GM23248 (cell line): ENCODE measurements at regions not wholly inside any gene's neighbourhood (a gene's known extent, or its start where the extent isn't known, plus 50 kb on each side); places are given as distances from the start of the nearest gene placed in this dataset.

ENCODE experiments used
- DNase-seq: peaks from one replicate; pipeline ENCODE4 v3.0.0-alpha.2; 2015
- H2AFZ ChIP-seq: fragments of 200-600 bp; sonication (generic); 2 replicates; pipeline ENCODE4 v1.6.1; 2016; ENCODE audit warnings: antibody characterized with exemption
- H3F3A ChIP-seq: fragments of 200-600 bp; sonication (generic); 2 replicates; pipeline ENCODE4 v1.6.1; 2016; ENCODE audit warnings: mild to moderate bottlenecking, antibody characterized with exemption, mixed run types; ENCODE audit not compliant: insufficient read depth
- H3K27ac ChIP-seq: fragments of 200-600 bp; sonication (generic); 2 replicates; pipeline ENCODE4 v1.5.1; 2016; ENCODE audit warnings: mild to moderate bottlenecking
- H3K27me3 ChIP-seq: fragments of 200-600 bp; sonication (generic); replicated peaks from 2 replicates; pipeline ENCODE4 v1.6.1; 2016; ENCODE audit warnings: mild to moderate bottlenecking; ENCODE audit not compliant: insufficient read depth
- H3K36me3 ChIP-seq: fragments of 200-600 bp; sonication (generic); 2 replicates; pipeline ENCODE4 v1.6.1; 2016; ENCODE audit warnings: low read depth, mild to moderate bottlenecking
- H3K4me1 ChIP-seq: fragments of 200-600 bp; sonication (generic); 2 replicates; pipeline ENCODE4 v1.6.1; 2016; ENCODE audit warnings: mild to moderate bottlenecking; ENCODE audit not compliant: insufficient read depth
- H3K4me2 ChIP-seq: fragments of 200-600 bp; sonication (generic); one replicate; pipeline ENCODE4 v1.6.1; 2016; ENCODE audit warnings: mild to moderate bottlenecking; ENCODE audit not compliant: unreplicated experiment
- H3K4me3 ChIP-seq: fragments of 200-600 bp; sonication (generic); 2 replicates; pipeline ENCODE4 v1.5.1; 2016; ENCODE audit warnings: mild to moderate bottlenecking
- H3K79me2 ChIP-seq: fragments of 200-600 bp; sonication (generic); 2 replicates; pipeline ENCODE4 v1.6.1; 2016; ENCODE audit warnings: mild to moderate bottlenecking; ENCODE audit not compliant: insufficient read depth
- H3K9ac ChIP-seq: fragments of 200-600 bp; sonication (generic); 2 replicates; pipeline ENCODE4 v1.6.1; 2016; ENCODE audit warnings: mild to moderate bottlenecking
- H3K9me2 ChIP-seq: fragments of 200-600 bp; sonication (generic); 2 replicates; pipeline ENCODE4 v1.6.1; 2016; ENCODE audit warnings: mixed run types, mild to moderate bottlenecking, moderate library complexity; ENCODE audit not compliant: insufficient read depth
- H3K9me3 ChIP-seq: fragments of 200-600 bp; sonication (generic); one replicate; pipeline ENCODE4 v1.6.1; 2017; ENCODE audit warnings: low read depth
- H4K20me1 ChIP-seq: fragments of 200-600 bp; sonication (generic); 2 replicates; pipeline ENCODE4 v1.6.0; 2016; ENCODE audit not compliant: insufficient read depth
- EZH2 ChIP-seq: fragments of 200-600 bp; sonication (generic); IDR thresholded peaks from 2 replicates; pipeline ENCODE4 v1.6.1; 2018; ENCODE audit warnings: antibody characterized with exemption, mild to moderate bottlenecking; ENCODE audit not compliant: insufficient read depth, poor library complexity, severe bottlenecking
- EZH2phosphoT487 ChIP-seq: fragments of 200-600 bp; sonication (generic); IDR thresholded peaks from 2 replicates; pipeline ENCODE4 v1.6.1; 2018; ENCODE audit warnings: antibody characterized with exemption, moderate library complexity, mild to moderate bottlenecking, low read depth; ENCODE audit not compliant: insufficient read depth
- whole genome bisulfite sequencing, 2 experiments: methylation state at CpG; one replicate each; pipeline ENCODE4 v1.1.6; 2015 to 2017; ENCODE audit warnings: low lambda C conversion rate in 2 of 2, low coverage in 1 of 2; ENCODE audit errors: missing lambda C conversion rate in 2 of 2; 5-methylcytosine and 5-hydroxymethylcytosine counted together
- in situ Hi-C: fragments of 300-500 bp; cut with MboI; formaldehyde crosslinking; loops from 2 replicates; pipeline ENCODE4 v1.15.0; 2020

GRCh38 chr3:22450786-22451400 is 699.9 kb upstream of the ZNF385D start:
- no peak overlapping the region for H2AFZ ChIP-seq
- H3K4me3 ChIP-seq, result no peak overlapping the region
- no peaks in the 10 kb centered on the region for H3K27me3 ChIP-seq
- H4K20me1 ChIP-seq, result no peaks in the 10 kb centered on the region
- TF ChIP-seq EZH2 (no peak), EZH2phosphoT487 (no peak)
- H3K27ac ChIP-seq, result no peak overlapping the region
- H3K9me3 ChIP-seq, result no peaks in the 10 kb centered on the region
- H3K36me3 ChIP-seq, result no peaks in the 10 kb centered on the region
- no peak overlapping the region for H3K9ac ChIP-seq
- no peaks in the 10 kb centered on the region for H3F3A ChIP-seq
- H3K79me2 ChIP-seq, result no peaks in the 10 kb centered on the region
- in situ Hi-C loops, result no loop called here
- no peak overlapping the region for H3K4me2 ChIP-seq
- WGBS, 2 experiments, result 61 to 63% methylated on average over 5 of the region's 5 CpGs
- H3K4me1 ChIP-seq, result peaks cover 5% of the 10 kb centered on the region; the same call in 1 of the 2 replicates
- DNase-seq, result peak; percentile 16
- H3K9me2 ChIP-seq, result no peaks in the 10 kb centered on the region

GRCh38 chr3:22451501-22451900 is 700.5 kb upstream of the ZNF385D start:
- Histone ChIP-seq H3K9me2 (no peaks in the 10 kb centered on the region), H3K27me3 (0 out of 2 replicates have a peak, but pooled peaks cover 2% of the 10 kb centered on the region), H2AFZ (no peak overlapping the region), H4K20me1 (no peaks in the 10 kb centered on the region), H3K79me2 (no peaks in the 10 kb centered on the region), H3K4me3 (no peak overlapping the region), H3K9ac (no peak overlapping the region), H3K4me1 (peaks cover 5% of the 10 kb centered on the region; the same call in 1 of the 2 replicates), H3F3A (no peaks in the 10 kb centered on the region), H3K36me3 (no peaks in the 10 kb centered on the region), H3K9me3 (no peaks in the 10 kb centered on the region), H3K4me2 (no peak overlapping the region), H3K27ac (no peak overlapping the region)
- WGBS, 2 experiments, result 32 to 44% methylated on average over 2 of the region's 2 CpGs
- in situ Hi-C loops, result no loop called here
- no peak for DNase-seq
- no peak for TF ChIP-seq EZH2
- TF ChIP-seq EZH2phosphoT487, result no peak

- no peaks in the 10 kb centered on the region for H3K9me3 ChIP-seq
- H2AFZ ChIP-seq, result no peak overlapping the region
- in situ Hi-C loops, result no loop called here
- no peak overlapping the region for H3K4me2 ChIP-seq
- peaks cover 5% of the 10 kb centered on the region; the same call in 1 of the 2 replicates for H3K4me1 ChIP-seq
- WGBS, 2 experiments, result 28 to 52% methylated on average over 1 of the region's 1 CpG
- H3K27me3 ChIP-seq, result 0 out of 2 replicates have a peak, but pooled peaks cover 6% of the 10 kb centered on the region
- no peaks in the 10 kb centered on the region for H3K9me2 ChIP-seq
- H3K79me2 ChIP-seq, result no peaks in the 10 kb centered on the region
- TF ChIP-seq EZH2phosphoT487 (no peak), EZH2 (no peak)
- no peak overlapping the region for H3K9ac ChIP-seq
- DNase-seq, result peak; percentile 15
- no peak overlapping the region for H3K27ac ChIP-seq
- no peaks in the 10 kb centered on the region for H3F3A ChIP-seq
- H4K20me1 ChIP-seq, result no peaks in the 10 kb centered on the region
- H3K4me3 ChIP-seq, result no peak overlapping the region
- no peaks in the 10 kb centered on the region for H3K36me3 ChIP-seq
These were observed 703.0 kb upstream of the ZNF385D start for GRCh38 chr3:22453906-22454535.

- in situ Hi-C loops, result no loop called here
- DNase-seq, result no peak
- Histone ChIP-seq H3K9me3 (no peaks in the 10 kb centered on the region), H3K4me3 (no peak overlapping the region), H3K36me3 (no peaks in the 10 kb centered on the region), H3K79me2 (no peaks in the 10 kb centered on the region), H3K9me2 (no peaks in the 10 kb centered on the region), H4K20me1 (no peaks in the 10 kb centered on the region), H2AFZ (no peak overlapping the region), H3K9ac (no peak overlapping the region), H3K4me1 (peaks cover 9% of the 10 kb centered on the region), H3K4me2 (no peak overlapping the region), H3K27me3 (0 out of 2 replicates have a peak, but pooled peaks cover 6% of the 10 kb centered on the region), H3F3A (no peaks in the 10 kb centered on the region), H3K27ac (no peak overlapping the region)
- 69 to 80% methylated on average over 4 of the region's 4 CpGs for WGBS, 2 experiments
- TF ChIP-seq EZH2 (no peak), EZH2phosphoT487 (no peak)
These were observed 719.0 kb upstream of the ZNF385D start for GRCh38 chr3:22469995-22470394.
